Calu3 (cell line): ENCODE measurements at regions not wholly inside any gene's neighbourhood (a gene's known extent, or its start where the extent isn't known, plus 50 kb on each side); places are given as distances from the start of the nearest gene placed in this dataset.

Experiments
- BruUV-seq: library from RNA; stranded (reverse); fragments of 400-500 nt; replicated peaks from 2 replicates; lab custom pipeline; 2021; lab: Mats Ljungman, UMichigan
- CTCF ChIA-PET: fragments of 300-600 bp; sonication (Branson Sonifier 250); formaldehyde crosslinking; loops from one replicate; lab custom pipeline; 2022; ENCODE audit warnings: antibody characterized with exemption; lab: Charles Lee
- DNase-seq: peaks from one replicate; pipeline ENCODE4 v3.0.0; 2022
- H3K27ac Mint-ChIP-seq: one replicate; pipeline ENCODE4 v1.8.0; 2022; ENCODE audit warnings: mixed read lengths; ENCODE audit not compliant: unreplicated experiment
- H3K27me3 Mint-ChIP-seq: one replicate; pipeline ENCODE4 v1.8.0; 2022; ENCODE audit warnings: mixed read lengths; ENCODE audit not compliant: unreplicated experiment
- H3K36me3 Mint-ChIP-seq: one replicate; pipeline ENCODE4 v1.8.0; 2022; ENCODE audit warnings: mild to moderate bottlenecking, moderate library complexity, mixed read lengths; ENCODE audit not compliant: insufficient read depth, unreplicated experiment
- H3K4me1 Mint-ChIP-seq: one replicate; pipeline ENCODE4 v1.8.0; 2022; ENCODE audit warnings: mild to moderate bottlenecking, low read depth, mixed read lengths; ENCODE audit not compliant: unreplicated experiment
- H3K4me3 Mint-ChIP-seq: one replicate; pipeline ENCODE4 v1.8.0; 2022; ENCODE audit warnings: mild to moderate bottlenecking, low read depth, moderate library complexity, mixed read lengths; ENCODE audit not compliant: unreplicated experiment
- H3K9me3 Mint-ChIP-seq: one replicate; pipeline ENCODE4 v1.8.0; 2022; ENCODE audit warnings: low read depth, mixed read lengths; ENCODE audit not compliant: unreplicated experiment
- CTCF ChIP-seq: fragments of 200-600 bp; IDR thresholded peaks from one replicate; pipeline ENCODE4 v1.8.0; 2022; ENCODE audit warnings: antibody characterized with exemption; ENCODE audit not compliant: unreplicated experiment
- intact Hi-C: fragments of 100-400 bp; cut with micrococcal nuclease; formaldehyde crosslinking; loops from one replicate; pipeline ENCODE4 v1.10.0; 2022; ENCODE audit not compliant: unreplicated experiment

DNA sequence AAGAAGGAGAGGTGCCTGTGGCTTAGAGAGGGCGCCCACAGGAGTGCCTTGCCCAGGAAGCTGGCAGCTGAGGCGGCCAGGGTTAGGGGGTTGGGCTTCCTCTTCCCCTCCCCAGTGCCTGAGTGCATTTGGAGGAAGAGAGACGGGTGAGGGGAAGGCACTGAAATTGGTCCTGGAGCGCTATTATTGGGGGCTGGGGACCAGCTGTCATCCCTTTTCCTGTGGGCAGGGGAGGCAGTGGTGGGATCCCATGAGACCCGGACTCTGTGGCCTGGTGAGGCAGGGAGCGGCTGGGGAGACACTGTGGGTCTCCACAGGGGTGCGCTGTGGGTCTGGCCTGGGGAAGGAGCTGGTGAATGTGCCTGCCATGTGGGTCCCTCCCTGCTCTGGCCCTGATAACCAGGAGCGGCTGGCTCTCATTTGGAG is 259.7 kb downstream of the SEC14L1 start:
- CTCF ChIA-PET: interaction anchor here (1.5 to 2.7 kb wide), 2 partner anchors 26 to 51 kb away, joined by 3 to 8 read pairs; no protein-coding TSS in a partner anchor
- peak overlapping the region; percentile 39 for H3K27ac Mint-ChIP-seq
- no TSS peak for BruUV-seq
- DNase-seq: no peak
- peaks cover 50% of the 10 kb centered on the region for H3K4me1 Mint-ChIP-seq
- H3K9me3 Mint-ChIP-seq: no peaks in the 10 kb centered on the region
- intact Hi-C loops: no loop called here
- TF ChIP-seq CTCF: no peak
- H3K4me3 Mint-ChIP-seq: no peak overlapping the region
- H3K36me3 Mint-ChIP-seq: peaks cover 57% of the 10 kb centered on the region
- no peaks in the 10 kb centered on the region for H3K27me3 Mint-ChIP-seq

GRCh38 chr17:77402159-77402731 is 261.5 kb downstream of the SEC14L1 start:
- intact Hi-C loops: no loop called here
- Mint-ChIP-seq H3K27me3 (no peaks in the 10 kb centered on the region), H3K36me3 (peaks cover 63% of the 10 kb centered on the region), H3K9me3 (no peaks in the 10 kb centered on the region), H3K4me3 (no peak overlapping the region), H3K27ac (peak overlapping the region; percentile 40), H3K4me1 (peaks cover 59% of the 10 kb centered on the region)
- TF ChIP-seq CTCF: no peak
- CTCF ChIA-PET: interaction anchor here (0.6 kb wide), 1 partner anchor 46 kb away, joined by 3 read pairs; no protein-coding TSS in a partner anchor
- DNase-seq: no peak
- BruUV-seq: TSS peak; percentile 82

- H3K36me3 Mint-ChIP-seq: peaks cover 74% of the 10 kb centered on the region
- no peaks in the 10 kb centered on the region for H3K27me3 Mint-ChIP-seq
- no peak for DNase-seq
- BruUV-seq: no TSS peak
- peak overlapping the region; percentile 87 for H3K27ac Mint-ChIP-seq
- no peak overlapping the region for H3K4me3 Mint-ChIP-seq
- peaks cover 61% of the 10 kb centered on the region for H3K4me1 Mint-ChIP-seq
- no peak for TF ChIP-seq CTCF
- CTCF ChIA-PET: no interaction called here
- intact Hi-C loops: no loop called here
- H3K9me3 Mint-ChIP-seq: no peaks in the 10 kb centered on the region
These were observed 263.1 kb downstream of the SEC14L1 start for GRCh38 chr17:77403854-77404253.

DNA sequence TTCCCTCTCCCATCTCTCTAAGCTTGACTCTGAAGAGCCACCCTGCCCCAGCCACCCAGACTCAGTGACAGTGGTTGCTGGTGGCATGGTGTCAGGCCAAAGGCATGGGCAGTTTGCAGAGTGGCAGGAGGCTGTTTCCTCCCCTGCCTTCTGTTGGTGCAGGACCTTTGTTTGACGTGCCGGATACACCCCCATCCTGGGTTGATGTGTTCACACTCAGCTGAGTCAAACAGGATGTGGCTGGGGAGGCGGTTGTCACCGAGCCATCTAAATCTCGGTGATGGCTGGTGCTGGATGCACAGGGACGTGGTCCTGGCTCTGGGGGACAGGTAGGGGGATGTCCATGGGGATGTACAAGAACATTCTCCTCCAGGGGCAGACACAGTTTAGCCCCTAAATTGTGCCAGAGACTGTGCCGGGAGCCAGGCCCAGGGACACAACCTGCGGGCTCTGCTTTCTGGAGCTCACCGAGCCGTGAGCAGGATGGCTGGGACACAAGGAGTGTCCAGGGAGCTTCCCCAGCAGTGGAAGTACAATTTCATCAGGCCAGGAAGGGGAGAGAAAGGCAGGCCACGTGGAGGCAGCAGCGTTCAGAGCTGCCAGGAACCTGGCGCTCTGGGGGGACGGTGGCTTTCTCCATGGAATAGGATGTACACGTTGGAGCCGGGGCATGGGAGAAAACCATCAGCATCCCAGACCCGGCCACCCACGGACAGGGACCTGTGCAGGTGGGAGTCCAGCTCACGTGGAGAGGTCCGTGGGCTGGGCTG is 264.2 kb downstream of the SEC14L1 start:
- Mint-ChIP-seq H3K36me3 (peaks cover 79% of the 10 kb centered on the region), H3K27ac (peak overlapping the region; percentile 27)

More for the DNA sequence above, 264.2 kb downstream of the SEC14L1 start:
- no peak for TF ChIP-seq CTCF
- BruUV-seq: no TSS peak
- intact Hi-C loops: no loop called here
- no peak overlapping the region for H3K4me3 Mint-ChIP-seq
- CTCF ChIA-PET: interaction anchor here (0.7 kb wide), 1 partner anchor 201 kb away, joined by 3 read pairs; no protein-coding TSS in a partner anchor
- DNase-seq: peak; percentile 48
- peaks cover 58% of the 10 kb centered on the region for H3K4me1 Mint-ChIP-seq
- H3K9me3 Mint-ChIP-seq: no peaks in the 10 kb centered on the region
- H3K27me3 Mint-ChIP-seq: no peaks in the 10 kb centered on the region
